MCF 10A (cell line): ENCODE measurements at regions not wholly inside any gene's neighbourhood (a gene's known extent, or its start where the extent isn't known, plus 50 kb on each side); places are given as distances from the start of the nearest gene placed in this dataset.
"Not testable (repeated sequence)": the region's sequence is repeated elsewhere in the genome, so short reads cannot be mapped to it uniquely, and the experiment has no call there.

Experiments
- BruUV-seq: library from RNA; stranded (reverse); fragments of 400-500 nt; replicated peaks from 2 replicates; lab custom pipeline; 2021; lab: Mats Ljungman, UMichigan
- CTCF ChIA-PET: fragments of 300-600 bp; sonication (Branson Sonifier 250); formaldehyde crosslinking; extraction: SDS; loops from one replicate; lab custom pipeline; 2021; ENCODE audit warnings: antibody characterized with exemption, inconsistent platforms; lab: Yijun Ruan, JAX
- POLR2A ChIA-PET: fragments of 300-600, 350-650 bp; sonication (Branson Sonifier 250); formaldehyde crosslinking; extraction: SDS; loops from one replicate; lab custom pipeline; 2020; ENCODE audit warnings: antibody characterized with exemption, inconsistent platforms; lab: Yijun Ruan, JAX
- DNase-seq: peaks from one replicate; pipeline ENCODE4 v3.0.0-alpha.2; 2018; ENCODE audit not compliant: unreplicated experiment
- H3K27ac Mint-ChIP-seq: one replicate; pipeline ENCODE4 v1.8.0; 2022; ENCODE audit warnings: mild to moderate bottlenecking, low read depth, mixed read lengths; ENCODE audit not compliant: unreplicated experiment
- H3K27me3 Mint-ChIP-seq: one replicate; pipeline ENCODE4 v1.8.0; 2022; ENCODE audit warnings: mixed read lengths; ENCODE audit not compliant: insufficient read depth, unreplicated experiment
- H3K36me3 Mint-ChIP-seq: one replicate; pipeline ENCODE4 v1.8.0; 2022; ENCODE audit warnings: mild to moderate bottlenecking, moderate library complexity, mixed read lengths; ENCODE audit not compliant: insufficient read depth, unreplicated experiment
- H3K4me1 Mint-ChIP-seq: one replicate; pipeline ENCODE4 v1.8.0; 2022; ENCODE audit warnings: mixed read lengths; ENCODE audit not compliant: insufficient read depth, unreplicated experiment
- H3K4me3 Mint-ChIP-seq: one replicate; pipeline ENCODE4 v1.8.0; 2022; ENCODE audit warnings: mild to moderate bottlenecking, moderate library complexity, mixed read lengths; ENCODE audit not compliant: unreplicated experiment
- H3K9me3 Mint-ChIP-seq: one replicate; pipeline ENCODE4 v1.8.0; 2022; ENCODE audit warnings: mixed read lengths; ENCODE audit not compliant: unreplicated experiment
- CTCF ChIP-seq: fragments of 200-600 bp; IDR thresholded peaks from one replicate; pipeline ENCODE4 v1.8.0; 2022; ENCODE audit warnings: antibody characterized with exemption, mild to moderate bottlenecking; ENCODE audit not compliant: unreplicated experiment
- intact Hi-C: fragments of 100-400 bp; cut with micrococcal nuclease; formaldehyde crosslinking; loops from 2 replicates; pipeline ENCODE4 v1.14.1; 2022

GRCh38 chr2:82330155-82330554, 2025.6 kb upstream of the LRRTM1 start:
- DNase-seq: no peak
- H3K4me1 Mint-ChIP-seq: peaks cover 4% of the 10 kb centered on the region

GRCh38 chr2:82326180-82326767, 2021.7 kb upstream of the LRRTM1 start:
- POLR2A ChIA-PET, H3K27me3 Mint-ChIP-seq, H3K36me3 Mint-ChIP-seq, H3K4me3 Mint-ChIP-seq, intact Hi-C loops, BruUV-seq, H3K9me3 Mint-ChIP-seq, H3K27ac Mint-ChIP-seq, H3K4me1 Mint-ChIP-seq, DNase-seq: not testable (repeated sequence)
- CTCF ChIA-PET: interaction anchor here (0.6 kb wide), 1 partner anchor 13 kb away, joined by 3 read pairs; no protein-coding TSS in a partner anchor

More at GRCh38 chr2:82330155-82330554, 2025.6 kb upstream of the LRRTM1 start:
- no peak for TF ChIP-seq CTCF
- BruUV-seq: no TSS peak
- ChIA-PET POLR2A (no interaction called here), CTCF (no interaction called here)
- Mint-ChIP-seq H3K27ac (no peak overlapping the region), H3K27me3 (no peaks in the 10 kb centered on the region), H3K36me3 (no peaks in the 10 kb centered on the region), H3K4me3 (no peak overlapping the region), H3K9me3 (peaks cover 5% of the 10 kb centered on the region)
- intact Hi-C loops: no loop called here

GRCh38 chr2:82320296-82320695, 2015.7 kb upstream of the LRRTM1 start:
- Mint-ChIP-seq H3K27me3 (no peaks in the 10 kb centered on the region), H3K36me3 (no peaks in the 10 kb centered on the region), H3K4me3 (no peak overlapping the region), H3K9me3 (peaks cover 3% of the 10 kb centered on the region), H3K4me1 (no peaks in the 10 kb centered on the region), H3K27ac (no peak overlapping the region)
- CTCF ChIA-PET: no interaction called here
- no peak for TF ChIP-seq CTCF
- intact Hi-C loops: no loop called here
- no peak for DNase-seq
- POLR2A ChIA-PET: interaction anchor here (0.7 kb wide), 2 partner anchors 42 to 77 kb away, joined by 3 read pairs; no protein-coding TSS in a partner anchor
- BruUV-seq: no TSS peak

GRCh38 chr2:82317012-82317411, 2012.5 kb upstream of the LRRTM1 start:
- POLR2A ChIA-PET: no interaction called here
- H3K36me3 Mint-ChIP-seq: no peaks in the 10 kb centered on the region
- CTCF ChIA-PET: interaction anchor here (0.7 kb wide), 1 partner anchor 666 kb away, joined by 5 read pairs; no protein-coding TSS in a partner anchor
- H3K4me3 Mint-ChIP-seq: no peak overlapping the region
- no peaks in the 10 kb centered on the region for H3K9me3 Mint-ChIP-seq
- no peaks in the 10 kb centered on the region for H3K27me3 Mint-ChIP-seq
- DNase-seq: no peak
- BruUV-seq: no TSS peak
- TF ChIP-seq CTCF: no peak
- H3K4me1 Mint-ChIP-seq: no peaks in the 10 kb centered on the region
- intact Hi-C loops: no loop called here
- H3K27ac Mint-ChIP-seq: no peak overlapping the region
